Neural cell (in vitro differentiated cells): ENCODE measurements at regions not wholly inside any gene's neighbourhood (a gene's known extent, or its start where the extent isn't known, plus 50 kb on each side); places are given as distances from the start of the nearest gene placed in this dataset.

ENCODE experiments used
- H2AFZ ChIP-seq: fragments of 200-600, 300-800 bp; sonication (generic), shearing (Covaris generic); 2 replicates; pipeline ENCODE4 v1.6.0; 2014; ENCODE audit warnings: low read depth, mild to moderate bottlenecking, antibody characterized with exemption, low read length, moderate library complexity
- H3F3A ChIP-seq: fragments of 200-600 bp; shearing (Covaris generic); 2 replicates; pipeline ENCODE4 v1.6.1; 2016; ENCODE audit warnings: mild to moderate bottlenecking, moderate library complexity, mixed read lengths, antibody characterized with exemption, low read length; ENCODE audit not compliant: insufficient read depth, poor library complexity, severe bottlenecking
- H3K27ac ChIP-seq: fragments of 200-600, 300-800 bp; sonication (generic), shearing (Covaris generic); 2 replicates; pipeline ENCODE4 v1.5.1; 2014; ENCODE audit warnings: mild to moderate bottlenecking, low read length, moderate library complexity
- H3K27me3 ChIP-seq: fragments of 300-800, 200-600 bp; sonication (generic), shearing (Covaris generic); 2 replicates; pipeline ENCODE4 v1.6.0; 2014; ENCODE audit warnings: mild to moderate bottlenecking, low read depth, low read length, moderate library complexity; ENCODE audit not compliant: insufficient read depth
- H3K36me3 ChIP-seq: fragments of 300-800, 200-600 bp; sonication (generic), shearing (Covaris generic); 2 replicates; pipeline ENCODE4 v1.5.1; 2014; ENCODE audit warnings: mild to moderate bottlenecking, antibody characterized with exemption, low read length, moderate library complexity; ENCODE audit not compliant: insufficient read depth
- H3K4me2 ChIP-seq: fragments of 300-800, 200-600 bp; sonication (generic), shearing (Covaris generic); 2 replicates; pipeline ENCODE4 v1.6.0; 2014; ENCODE audit warnings: mild to moderate bottlenecking, low read length
- H3K4me3 ChIP-seq: fragments of 300-800, 200-600 bp; sonication (generic), shearing (Covaris generic); 2 replicates; pipeline ENCODE4 v1.5.1; 2014; ENCODE audit warnings: mild to moderate bottlenecking, low read length, moderate library complexity
- H3K79me2 ChIP-seq: fragments of 200-600 bp; shearing (Covaris generic); replicated peaks from 2 replicates; pipeline ENCODE4 v1.6.0; 2014; ENCODE audit warnings: mild to moderate bottlenecking, low read length, moderate library complexity; ENCODE audit not compliant: insufficient read depth
- H3K9ac ChIP-seq: fragments of 300-800, 200-600 bp; sonication (generic), shearing (Covaris generic); 2 replicates; pipeline ENCODE4 v1.6.1; 2016; ENCODE audit warnings: mild to moderate bottlenecking, low read length, mixed read lengths
- H3K9me2 ChIP-seq: fragments of 200-600 bp; shearing (Covaris generic); 2 replicates; pipeline ENCODE4 v1.6.1; 2016; ENCODE audit warnings: mild to moderate bottlenecking, low read length, mixed read lengths; ENCODE audit not compliant: insufficient read depth
- H3K9me3 ChIP-seq: fragments of 200-600, 300-800 bp; sonication (generic), shearing (Covaris generic); 2 replicates; pipeline ENCODE4 v1.6.1; 2016; ENCODE audit warnings: mild to moderate bottlenecking, mixed run types, low read length, moderate library complexity, mixed read lengths
- H4K20me1 ChIP-seq: fragments of 200-600 bp; shearing (Covaris generic); 2 replicates; pipeline ENCODE4 v1.6.1; 2016; ENCODE audit warnings: mild to moderate bottlenecking, mixed run types; ENCODE audit not compliant: insufficient read depth
- EP300 ChIP-seq: fragments of 450-650 bp; conservative IDR thresholded peaks from 2 replicates; pipeline ENCODE4 v1.6.1; 2014; ENCODE audit warnings: antibody characterized with exemption, mild to moderate bottlenecking, moderate library complexity; ENCODE audit not compliant: poor library complexity, severe bottlenecking
- MXI1 ChIP-seq: fragments of 450-650 bp; conservative IDR thresholded peaks from 2 replicates; pipeline ENCODE4 v1.6.1; 2014; ENCODE audit warnings: antibody characterized with exemption, mild to moderate bottlenecking; ENCODE audit not compliant: poor library complexity, severe bottlenecking
- POLR2AphosphoS5 ChIP-seq: IDR thresholded peaks from 2 replicates; pipeline ENCODE4 v1.6.1; 2012
- RAD21 ChIP-seq: fragments of 450-650 bp; conservative IDR thresholded peaks from 2 replicates; pipeline ENCODE4 v1.6.1; 2014; ENCODE audit warnings: antibody characterized with exemption, mild to moderate bottlenecking, moderate library complexity
- SMC3 ChIP-seq: fragments of 450-650 bp; conservative IDR thresholded peaks from 2 replicates; pipeline ENCODE4 v1.6.1; 2014; ENCODE audit warnings: antibody characterized with exemption, mild to moderate bottlenecking, moderate library complexity; ENCODE audit not compliant: poor library complexity
- TAF1 ChIP-seq: IDR thresholded peaks from 2 replicates; pipeline ENCODE4 v1.6.1; 2012; ENCODE audit warnings: low read depth
- TF ChIP-seq, protein P1 (sequence below): IDR thresholded peaks from 2 replicates; pipeline ENCODE4 v1.6.1; 2012; ENCODE audit warnings: borderline replicate concordance
- TF ChIP-seq, protein P2 (sequence below): fragments of 450-650 bp; IDR thresholded peaks from 2 replicates; pipeline ENCODE4 v1.5.1; 2014; ENCODE audit warnings: antibody characterized with exemption, mild to moderate bottlenecking, moderate library complexity; ENCODE audit not compliant: poor library complexity, severe bottlenecking

DNA sequence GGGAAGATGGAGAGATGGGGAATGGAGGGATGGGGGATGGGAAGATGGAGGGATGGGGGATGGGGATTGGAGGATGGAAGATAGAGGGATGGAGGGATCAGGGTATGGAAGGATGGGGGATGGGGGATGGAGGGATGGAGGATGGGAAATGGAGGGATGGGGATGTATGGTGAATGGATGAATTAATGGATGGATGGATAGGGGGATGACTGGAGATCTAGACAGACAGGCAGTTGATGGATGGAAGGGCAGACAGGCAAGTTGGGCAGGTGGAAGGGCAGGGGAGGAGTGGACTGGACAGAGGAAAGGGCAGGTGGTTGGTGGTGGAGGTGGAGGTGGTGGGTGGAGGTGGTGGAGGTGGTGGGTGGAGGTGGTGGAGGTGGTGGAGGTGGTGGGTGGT is 167.2 kb downstream of the C9orf50 start:
- H3K9me2 ChIP-seq: no peaks in the 10 kb centered on the region
- no peak overlapping the region for H2AFZ ChIP-seq
- H3K27ac ChIP-seq: no peak overlapping the region
- H3K9ac ChIP-seq: no peak overlapping the region
- no peaks in the 10 kb centered on the region for H3F3A ChIP-seq
- no peaks in the 10 kb centered on the region for H3K79me2 ChIP-seq
- no peak overlapping the region for H3K4me3 ChIP-seq
- TF ChIP-seq TAF1 (no peak), RAD21 (no peak)
- TF ChIP-seq, protein P1, sequence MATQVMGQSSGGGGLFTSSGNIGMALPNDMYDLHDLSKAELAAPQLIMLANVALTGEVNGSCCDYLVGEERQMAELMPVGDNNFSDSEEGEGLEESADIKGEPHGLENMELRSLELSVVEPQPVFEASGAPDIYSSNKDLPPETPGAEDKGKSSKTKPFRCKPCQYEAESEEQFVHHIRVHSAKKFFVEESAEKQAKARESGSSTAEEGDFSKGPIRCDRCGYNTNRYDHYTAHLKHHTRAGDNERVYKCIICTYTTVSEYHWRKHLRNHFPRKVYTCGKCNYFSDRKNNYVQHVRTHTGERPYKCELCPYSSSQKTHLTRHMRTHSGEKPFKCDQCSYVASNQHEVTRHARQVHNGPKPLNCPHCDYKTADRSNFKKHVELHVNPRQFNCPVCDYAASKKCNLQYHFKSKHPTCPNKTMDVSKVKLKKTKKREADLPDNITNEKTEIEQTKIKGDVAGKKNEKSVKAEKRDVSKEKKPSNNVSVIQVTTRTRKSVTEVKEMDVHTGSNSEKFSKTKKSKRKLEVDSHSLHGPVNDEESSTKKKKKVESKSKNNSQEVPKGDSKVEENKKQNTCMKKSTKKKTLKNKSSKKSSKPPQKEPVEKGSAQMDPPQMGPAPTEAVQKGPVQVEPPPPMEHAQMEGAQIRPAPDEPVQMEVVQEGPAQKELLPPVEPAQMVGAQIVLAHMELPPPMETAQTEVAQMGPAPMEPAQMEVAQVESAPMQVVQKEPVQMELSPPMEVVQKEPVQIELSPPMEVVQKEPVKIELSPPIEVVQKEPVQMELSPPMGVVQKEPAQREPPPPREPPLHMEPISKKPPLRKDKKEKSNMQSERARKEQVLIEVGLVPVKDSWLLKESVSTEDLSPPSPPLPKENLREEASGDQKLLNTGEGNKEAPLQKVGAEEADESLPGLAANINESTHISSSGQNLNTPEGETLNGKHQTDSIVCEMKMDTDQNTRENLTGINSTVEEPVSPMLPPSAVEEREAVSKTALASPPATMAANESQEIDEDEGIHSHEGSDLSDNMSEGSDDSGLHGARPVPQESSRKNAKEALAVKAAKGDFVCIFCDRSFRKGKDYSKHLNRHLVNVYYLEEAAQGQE: no peak
- H3K27me3 ChIP-seq: no peaks in the 10 kb centered on the region
- no peaks in the 10 kb centered on the region for H4K20me1 ChIP-seq
- H3K4me2 ChIP-seq: no peak overlapping the region
- no peaks in the 10 kb centered on the region for H3K9me3 ChIP-seq
- no peaks in the 10 kb centered on the region for H3K36me3 ChIP-seq

DNA sequence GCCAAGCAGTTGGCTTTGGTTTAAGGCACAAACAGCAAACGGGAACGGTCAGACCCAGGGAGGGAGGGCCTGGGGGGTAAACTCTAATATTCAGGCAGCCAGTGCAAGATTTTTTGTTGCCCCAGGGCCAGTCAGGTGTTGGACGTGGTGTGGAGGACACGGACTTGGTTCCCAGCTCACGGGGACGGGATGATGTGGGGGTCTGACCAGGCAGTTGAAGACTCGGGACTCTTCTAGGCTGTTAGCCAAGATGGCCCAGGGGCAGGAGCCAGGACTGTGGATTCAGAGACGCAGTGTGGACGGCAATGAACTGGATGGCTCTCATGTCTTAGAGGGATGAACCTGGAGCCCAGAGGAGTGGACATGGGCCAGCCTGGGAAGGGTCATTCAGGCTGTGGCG is 169.2 kb downstream of the C9orf50 start:
- Histone ChIP-seq H3K4me3 (no peak overlapping the region), H3K9ac (no peak overlapping the region), H3K36me3 (no peaks in the 10 kb centered on the region), H3K9me3 (no peaks in the 10 kb centered on the region), H3K9me2 (no peaks in the 10 kb centered on the region), H3F3A (no peaks in the 10 kb centered on the region), H4K20me1 (no peaks in the 10 kb centered on the region), H3K79me2 (no peaks in the 10 kb centered on the region), H2AFZ (no peak overlapping the region), H3K4me2 (no peak overlapping the region), H3K27me3 (no peaks in the 10 kb centered on the region), H3K27ac (no peak overlapping the region)
- no peak for TF ChIP-seq SMC3
- TF ChIP-seq, protein P2, sequence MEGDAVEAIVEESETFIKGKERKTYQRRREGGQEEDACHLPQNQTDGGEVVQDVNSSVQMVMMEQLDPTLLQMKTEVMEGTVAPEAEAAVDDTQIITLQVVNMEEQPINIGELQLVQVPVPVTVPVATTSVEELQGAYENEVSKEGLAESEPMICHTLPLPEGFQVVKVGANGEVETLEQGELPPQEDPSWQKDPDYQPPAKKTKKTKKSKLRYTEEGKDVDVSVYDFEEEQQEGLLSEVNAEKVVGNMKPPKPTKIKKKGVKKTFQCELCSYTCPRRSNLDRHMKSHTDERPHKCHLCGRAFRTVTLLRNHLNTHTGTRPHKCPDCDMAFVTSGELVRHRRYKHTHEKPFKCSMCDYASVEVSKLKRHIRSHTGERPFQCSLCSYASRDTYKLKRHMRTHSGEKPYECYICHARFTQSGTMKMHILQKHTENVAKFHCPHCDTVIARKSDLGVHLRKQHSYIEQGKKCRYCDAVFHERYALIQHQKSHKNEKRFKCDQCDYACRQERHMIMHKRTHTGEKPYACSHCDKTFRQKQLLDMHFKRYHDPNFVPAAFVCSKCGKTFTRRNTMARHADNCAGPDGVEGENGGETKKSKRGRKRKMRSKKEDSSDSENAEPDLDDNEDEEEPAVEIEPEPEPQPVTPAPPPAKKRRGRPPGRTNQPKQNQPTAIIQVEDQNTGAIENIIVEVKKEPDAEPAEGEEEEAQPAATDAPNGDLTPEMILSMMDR: no peak
- no peak for TF ChIP-seq POLR2AphosphoS5
- TF ChIP-seq MXI1: no peak
- TF ChIP-seq, protein P1: no peak
- no peak for TF ChIP-seq EP300
- no peak for TF ChIP-seq TAF1
